Astrocyte (in vitro differentiated cells and primary cell): ENCODE measurements at regions not wholly inside any gene's neighbourhood (a gene's known extent, or its start where the extent isn't known, plus 50 kb on each side); places are given as distances from the start of the nearest gene placed in this dataset.

Experiments used
- DNase-seq: peaks from one replicate; pipeline ENCODE4 v3.0.0-alpha.2; 2010; ENCODE audit warnings: low read depth
- FAIRE-seq: peaks from 2 replicates; lab custom pipeline; 2011; peaks lifted over from hg19 to GRCh38; lab: Jason Lieb, UNC
- H2AFZ ChIP-seq: 2 replicates; pipeline ENCODE4 v1.6.0; 2012; ENCODE audit warnings: low read depth, low read length, inconsistent platforms
- H3K27ac ChIP-seq: 2 replicates; pipeline ENCODE4 v1.5.1; 2011; ENCODE audit warnings: low read depth, low read length, inconsistent platforms
- H3K27me3 ChIP-seq: 2 replicates; pipeline ENCODE4 v1.6.0; 2011; ENCODE audit warnings: low read length, inconsistent platforms; ENCODE audit not compliant: insufficient read depth
- H3K36me3 ChIP-seq: 2 replicates; pipeline ENCODE4 v1.5.1; 2011; ENCODE audit warnings: low read length, inconsistent platforms; ENCODE audit not compliant: insufficient read depth
- H3K4me1 ChIP-seq: 2 replicates; pipeline ENCODE4 v1.5.1; 2011; ENCODE audit warnings: low read length, inconsistent platforms; ENCODE audit not compliant: insufficient read depth
- H3K4me2 ChIP-seq: 2 replicates; pipeline ENCODE4 v1.6.0; 2012; ENCODE audit warnings: low read length, inconsistent platforms
- H3K4me3 ChIP-seq: 2 replicates; pipeline ENCODE4 v1.5.1; 2011; ENCODE audit warnings: low read depth, mild to moderate bottlenecking, low read length, inconsistent platforms; ENCODE audit not compliant: insufficient read depth
- H3K79me2 ChIP-seq: 2 replicates; pipeline ENCODE4 v1.6.0; 2012; ENCODE audit warnings: mild to moderate bottlenecking, low read length, inconsistent platforms; ENCODE audit not compliant: insufficient read depth
- H3K9ac ChIP-seq: 2 replicates; pipeline ENCODE4 v1.6.0; 2012; ENCODE audit warnings: mild to moderate bottlenecking, low read length, inconsistent platforms
- H3K9me3 ChIP-seq: 2 replicates; pipeline ENCODE4 v1.5.1; 2012; ENCODE audit warnings: low read depth, mild to moderate bottlenecking, low read length, inconsistent platforms; ENCODE audit not compliant: insufficient read depth
- H4K20me1 ChIP-seq: 2 replicates; pipeline ENCODE4 v1.6.0; 2012; ENCODE audit warnings: low read length, inconsistent platforms; ENCODE audit not compliant: insufficient read depth
- H3K27ac Mint-ChIP-seq: one replicate; pipeline ENCODE4 v1.8.0; 2021; ENCODE audit warnings: mild to moderate bottlenecking, mixed read lengths; ENCODE audit not compliant: unreplicated experiment
- H3K27me3 Mint-ChIP-seq: one replicate; pipeline ENCODE4 v1.8.0; 2021; ENCODE audit warnings: low read depth, mixed read lengths; ENCODE audit not compliant: unreplicated experiment
- H3K36me3 Mint-ChIP-seq: one replicate; pipeline ENCODE4 v1.8.0; 2021; ENCODE audit warnings: low read depth, mixed read lengths; ENCODE audit not compliant: unreplicated experiment
- H3K4me1 Mint-ChIP-seq: one replicate; pipeline ENCODE4 v1.8.0; 2021; ENCODE audit warnings: low read depth, mixed read lengths; ENCODE audit not compliant: unreplicated experiment
- H3K4me3 Mint-ChIP-seq: one replicate; pipeline ENCODE4 v1.8.0; 2021; ENCODE audit warnings: mild to moderate bottlenecking, moderate library complexity, mixed read lengths; ENCODE audit not compliant: unreplicated experiment
- H3K9me3 Mint-ChIP-seq: one replicate; pipeline ENCODE4 v1.8.0; 2021; ENCODE audit warnings: mild to moderate bottlenecking, mixed read lengths; ENCODE audit not compliant: unreplicated experiment
- CTCF ChIP-seq: IDR thresholded peaks from 2 replicates; pipeline ENCODE4 v1.5.1; 2011; ENCODE audit warnings: low read depth, mild to moderate bottlenecking, inconsistent platforms, low read length, moderate library complexity; ENCODE audit not compliant: insufficient read depth
- EZH2 ChIP-seq: IDR thresholded peaks from 2 replicates; pipeline ENCODE4 v1.6.1; 2012; ENCODE audit warnings: mild to moderate bottlenecking, low read length, inconsistent platforms; ENCODE audit not compliant: insufficient read depth

- no peak overlapping the region for H3K4me3 ChIP-seq
- no peak overlapping the region for H3K9ac ChIP-seq
- Mint-ChIP-seq H3K27ac (no peak overlapping the region), H3K27me3 (peaks cover 16% of the 10 kb centered on the region), H3K36me3 (no peaks in the 10 kb centered on the region), H3K4me1 (peaks cover 2% of the 10 kb centered on the region), H3K9me3 (no peaks in the 10 kb centered on the region), H3K4me3 (no peak overlapping the region)
- TF ChIP-seq EZH2 (no peak), CTCF (no peak)
- H3K4me2 ChIP-seq: no peak overlapping the region
- H3K79me2 ChIP-seq: no peaks in the 10 kb centered on the region
- DNase-seq (no peak), FAIRE-seq (no peak)
- peaks cover 2% of the 10 kb centered on the region for H3K27me3 ChIP-seq
- no peak overlapping the region for H2AFZ ChIP-seq
- no peaks in the 10 kb centered on the region for H3K9me3 ChIP-seq
- H3K4me1 ChIP-seq: no peaks in the 10 kb centered on the region
- H4K20me1 ChIP-seq: no peaks in the 10 kb centered on the region
- no peaks in the 10 kb centered on the region for H3K36me3 ChIP-seq
- H3K27ac ChIP-seq: no peak overlapping the region
Observed at GRCh38 chr7:36013246-36014014, 139.6 kb upstream of the EEPD1 start.

GRCh38 chr7:36014961-36015360, 138.1 kb upstream of the EEPD1 start:
- Mint-ChIP-seq H3K9me3 (peaks cover 2% of the 10 kb centered on the region), H3K27ac (no peak overlapping the region), H3K27me3 (peaks cover 27% of the 10 kb centered on the region), H3K36me3 (no peaks in the 10 kb centered on the region), H3K4me1 (peaks cover 2% of the 10 kb centered on the region), H3K4me3 (no peak overlapping the region)
- no peak for TF ChIP-seq CTCF
- Histone ChIP-seq H2AFZ (no peak overlapping the region), H4K20me1 (no peaks in the 10 kb centered on the region), H3K79me2 (no peaks in the 10 kb centered on the region), H3K9ac (no peak overlapping the region), H3K4me3 (no peak overlapping the region), H3K4me1 (no peaks in the 10 kb centered on the region), H3K9me3 (no peaks in the 10 kb centered on the region), H3K4me2 (no peak overlapping the region), H3K27me3 (peaks cover 2% of the 10 kb centered on the region), H3K36me3 (no peaks in the 10 kb centered on the region), H3K27ac (no peak overlapping the region)
- no peak for DNase-seq
- FAIRE-seq: no peak

GRCh38 chr7:36015733-36016132, 137.3 kb upstream of the EEPD1 start:
- TF ChIP-seq EZH2 (no peak), CTCF (no peak)
- Histone ChIP-seq H3K9me3 (no peaks in the 10 kb centered on the region), H3K4me1 (no peaks in the 10 kb centered on the region), H4K20me1 (no peaks in the 10 kb centered on the region), H2AFZ (no peak overlapping the region), H3K36me3 (no peaks in the 10 kb centered on the region), H3K27ac (no peak overlapping the region), H3K4me2 (peak overlapping the region; percentile 19), H3K79me2 (no peaks in the 10 kb centered on the region), H3K27me3 (peaks cover 2% of the 10 kb centered on the region), H3K4me3 (no peak overlapping the region), H3K9ac (no peak overlapping the region)
- peak overlapping the region; percentile 34 for H3K27ac Mint-ChIP-seq
- H3K9me3 Mint-ChIP-seq: peaks cover 2% of the 10 kb centered on the region
- FAIRE-seq (peak; percentile 60), DNase-seq (peak; percentile 44)
- H3K4me3 Mint-ChIP-seq: no peak overlapping the region
- peaks cover 28% of the 10 kb centered on the region for H3K27me3 Mint-ChIP-seq
- no peaks in the 10 kb centered on the region for H3K36me3 Mint-ChIP-seq
- peaks cover 2% of the 10 kb centered on the region for H3K4me1 Mint-ChIP-seq
